OCI-LY1 (cell line): ENCODE measurements at regions not wholly inside any gene's neighbourhood (a gene's known extent, or its start where the extent isn't known, plus 50 kb on each side); places are given as distances from the start of the nearest gene placed in this dataset.

Source experiments
- H2AFZ ChIP-seq: fragments of 200-600 bp; sonication (generic), shearing (Covaris generic); 2 replicates; pipeline ENCODE4 v1.6.0; 2014; ENCODE audit warnings: antibody characterized with exemption, mild to moderate bottlenecking, low read length
- H3F3A ChIP-seq: fragments of 200-600 bp; sonication (generic), shearing (Covaris generic); 2 replicates; pipeline ENCODE4 v1.6.0; 2014; ENCODE audit warnings: mild to moderate bottlenecking, antibody characterized with exemption, low read length, moderate library complexity; ENCODE audit not compliant: insufficient read depth
- H3K27ac ChIP-seq: fragments of 200-600 bp; sonication (generic); 2 replicates; pipeline ENCODE4 v1.5.1; 2014; ENCODE audit warnings: low read length, mixed run types, mild to moderate bottlenecking, low read depth; ENCODE audit not compliant: poor library complexity, severe bottlenecking
- H3K27me3 ChIP-seq: fragments of 200-600 bp; sonication (generic); 2 replicates; pipeline ENCODE4 v1.6.0; 2014; ENCODE audit warnings: antibody characterized with exemption, mild to moderate bottlenecking, low read length, moderate library complexity; ENCODE audit not compliant: insufficient read depth
- H3K36me3 ChIP-seq: fragments of 200-600 bp; sonication (generic); 2 replicates; pipeline ENCODE4 v1.6.1; 2014; ENCODE audit warnings: mild to moderate bottlenecking, antibody characterized with exemption, low read length, moderate library complexity, mixed read lengths; ENCODE audit not compliant: insufficient read depth
- H3K4me1 ChIP-seq: fragments of 200-600 bp; sonication (generic); 2 replicates; pipeline ENCODE4 v1.5.1; 2014; ENCODE audit warnings: mild to moderate bottlenecking, low read length, moderate library complexity; ENCODE audit not compliant: insufficient read depth, severe bottlenecking
- H3K4me2 ChIP-seq: fragments of 200-600 bp; sonication (generic), shearing (Covaris generic); 2 replicates; pipeline ENCODE4 v1.6.1; 2014; ENCODE audit warnings: low read length
- H3K4me3 ChIP-seq: fragments of 200-600 bp; sonication (generic); 2 replicates; pipeline ENCODE4 v1.5.1; 2014; ENCODE audit warnings: low read length, low read depth, mild to moderate bottlenecking, mixed read lengths; ENCODE audit not compliant: poor library complexity, severe bottlenecking
- H3K79me2 ChIP-seq: fragments of 200-600 bp; shearing (Covaris generic); 2 replicates; pipeline ENCODE4 v1.6.1; 2016; ENCODE audit warnings: mixed run types, low read length, mixed read lengths; ENCODE audit not compliant: insufficient read depth
- H3K9ac ChIP-seq: fragments of 200-600 bp; sonication (generic), shearing (Covaris generic); 2 replicates; pipeline ENCODE4 v1.6.1; 2014; ENCODE audit warnings: mild to moderate bottlenecking, low read length, mixed read lengths
- H3K9me2 ChIP-seq: fragments of 200-600 bp; sonication (generic), shearing (Covaris generic); 2 replicates; pipeline ENCODE4 v1.6.1; 2014; ENCODE audit warnings: low read depth, mild to moderate bottlenecking, low read length, mixed read lengths
- H3K9me3 ChIP-seq: fragments of 200-600 bp; shearing (Covaris generic); 2 replicates; pipeline ENCODE4 v1.6.1; 2014; ENCODE audit warnings: low read length, mixed read lengths
- H4K20me1 ChIP-seq: fragments of 200-600 bp; sonication (generic), shearing (Covaris generic); 2 replicates; pipeline ENCODE4 v1.6.0; 2016; ENCODE audit warnings: mild to moderate bottlenecking, low read length; ENCODE audit not compliant: insufficient read depth
- EZH2 ChIP-seq: fragments of 200-600 bp; sonication (generic), shearing (Covaris generic); IDR thresholded peaks from 2 replicates; pipeline ENCODE4 v1.8.0; 2017; ENCODE audit warnings: borderline replicate concordance, mixed run types, mild to moderate bottlenecking, antibody characterized with exemption, low read length, moderate library complexity, mixed read lengths
- TF ChIP-seq, protein P1 (sequence below): fragments of 200-600 bp; sonication (generic), shearing (Covaris generic); IDR thresholded peaks from 2 replicates; pipeline ENCODE4 v1.5.1; 2017; ENCODE audit warnings: mild to moderate bottlenecking, antibody characterized with exemption, low read length, moderate library complexity, mixed read lengths

DNA sequence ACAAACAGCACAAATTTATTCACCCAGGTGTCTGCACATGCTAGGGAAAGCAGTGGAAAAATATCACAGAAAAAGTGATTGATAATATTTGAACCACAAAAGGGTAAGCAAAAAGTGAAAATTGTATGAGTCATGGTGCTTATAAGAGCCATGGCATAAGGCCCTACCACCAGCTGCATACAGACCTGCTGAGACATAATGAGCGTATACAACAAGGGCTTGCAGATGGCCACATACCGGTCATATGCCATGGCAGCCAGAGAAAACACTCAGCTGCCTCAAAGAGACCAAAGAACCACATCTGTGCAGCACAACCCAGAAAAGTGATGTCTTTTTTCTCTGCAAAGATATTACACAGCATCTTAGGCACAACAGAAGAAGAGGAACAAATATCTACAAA, 71.4 kb upstream of the OR9G4 start:
- TF ChIP-seq, protein P1, sequence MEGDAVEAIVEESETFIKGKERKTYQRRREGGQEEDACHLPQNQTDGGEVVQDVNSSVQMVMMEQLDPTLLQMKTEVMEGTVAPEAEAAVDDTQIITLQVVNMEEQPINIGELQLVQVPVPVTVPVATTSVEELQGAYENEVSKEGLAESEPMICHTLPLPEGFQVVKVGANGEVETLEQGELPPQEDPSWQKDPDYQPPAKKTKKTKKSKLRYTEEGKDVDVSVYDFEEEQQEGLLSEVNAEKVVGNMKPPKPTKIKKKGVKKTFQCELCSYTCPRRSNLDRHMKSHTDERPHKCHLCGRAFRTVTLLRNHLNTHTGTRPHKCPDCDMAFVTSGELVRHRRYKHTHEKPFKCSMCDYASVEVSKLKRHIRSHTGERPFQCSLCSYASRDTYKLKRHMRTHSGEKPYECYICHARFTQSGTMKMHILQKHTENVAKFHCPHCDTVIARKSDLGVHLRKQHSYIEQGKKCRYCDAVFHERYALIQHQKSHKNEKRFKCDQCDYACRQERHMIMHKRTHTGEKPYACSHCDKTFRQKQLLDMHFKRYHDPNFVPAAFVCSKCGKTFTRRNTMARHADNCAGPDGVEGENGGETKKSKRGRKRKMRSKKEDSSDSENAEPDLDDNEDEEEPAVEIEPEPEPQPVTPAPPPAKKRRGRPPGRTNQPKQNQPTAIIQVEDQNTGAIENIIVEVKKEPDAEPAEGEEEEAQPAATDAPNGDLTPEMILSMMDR = no peak
- TF ChIP-seq EZH2 = no peak
- Histone ChIP-seq H3K9ac (no peak overlapping the region), H3K9me3 (no peaks in the 10 kb centered on the region), H3K27me3 (no peaks in the 10 kb centered on the region), H2AFZ (no peak overlapping the region), H4K20me1 (no peaks in the 10 kb centered on the region), H3K4me2 (no peak overlapping the region), H3K27ac (no peak overlapping the region), H3K9me2 (no peaks in the 10 kb centered on the region), H3K36me3 (no peaks in the 10 kb centered on the region), H3F3A (no peaks in the 10 kb centered on the region), H3K79me2 (no peaks in the 10 kb centered on the region), H3K4me3 (no peak overlapping the region), H3K4me1 (no peaks in the 10 kb centered on the region)

DNA sequence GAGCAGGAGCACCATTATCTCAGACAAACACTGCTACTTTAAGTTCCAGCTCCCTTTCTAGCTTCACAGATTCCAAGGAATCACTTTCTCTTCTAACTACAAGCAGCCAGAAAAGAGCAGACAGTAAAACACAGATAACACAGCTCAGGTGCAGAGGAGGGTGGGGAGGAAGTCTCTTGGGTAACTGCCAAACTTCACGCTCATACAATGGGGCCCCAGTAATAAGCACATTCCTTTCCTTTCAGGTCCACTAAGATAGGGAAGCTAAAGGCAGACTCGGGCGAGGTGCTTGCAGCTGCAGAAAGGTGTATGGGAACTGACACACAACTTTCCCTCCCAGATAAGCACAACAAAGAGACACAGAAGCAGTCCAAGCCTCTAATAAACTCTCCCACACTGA, 69.2 kb upstream of the OR9G4 start:
- no peak overlapping the region for H3K4me3 ChIP-seq
- H3K9me2 ChIP-seq = no peaks in the 10 kb centered on the region
- no peak overlapping the region for H2AFZ ChIP-seq
- H3K27ac ChIP-seq = no peak overlapping the region
- H3K4me1 ChIP-seq = no peaks in the 10 kb centered on the region
- no peaks in the 10 kb centered on the region for H3K79me2 ChIP-seq
- H3K27me3 ChIP-seq = no peaks in the 10 kb centered on the region
- no peak overlapping the region for H3K4me2 ChIP-seq
- H3F3A ChIP-seq = no peaks in the 10 kb centered on the region
- H3K9me3 ChIP-seq = no peaks in the 10 kb centered on the region
- TF ChIP-seq EZH2 = no peak
- TF ChIP-seq, protein P1 = no peak
- H3K9ac ChIP-seq = no peak overlapping the region
- no peaks in the 10 kb centered on the region for H4K20me1 ChIP-seq
- H3K36me3 ChIP-seq = no peaks in the 10 kb centered on the region

DNA sequence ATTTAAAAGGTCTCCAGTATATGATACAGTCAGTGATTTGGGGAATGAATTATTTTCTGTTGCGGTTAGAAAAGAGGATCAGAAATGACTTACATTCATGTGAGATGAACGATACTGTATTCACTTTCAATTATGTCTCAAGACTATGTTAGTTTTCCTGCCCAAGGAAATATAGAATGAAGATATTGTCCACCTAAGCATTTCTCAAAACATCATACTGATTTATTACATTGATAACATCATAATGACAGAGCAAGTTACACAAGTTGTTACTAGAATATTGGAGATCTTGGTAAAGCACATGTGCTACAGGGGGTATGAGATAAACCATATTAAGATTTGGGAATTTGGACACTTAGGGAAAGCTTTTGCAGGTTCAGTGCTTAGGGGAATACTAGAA, 67.8 kb upstream of the OR9G4 start:
- no peak overlapping the region for H3K4me3 ChIP-seq
- H3K9me2 ChIP-seq = no peaks in the 10 kb centered on the region
- H3K27me3 ChIP-seq = no peaks in the 10 kb centered on the region
- TF ChIP-seq, protein P1 = no peak
- TF ChIP-seq EZH2 = no peak
- H3K4me1 ChIP-seq = no peaks in the 10 kb centered on the region
- no peaks in the 10 kb centered on the region for H3F3A ChIP-seq
- H3K9ac ChIP-seq = no peak overlapping the region
- H3K4me2 ChIP-seq = no peak overlapping the region
- H2AFZ ChIP-seq = no peak overlapping the region
- H4K20me1 ChIP-seq = no peaks in the 10 kb centered on the region
- H3K9me3 ChIP-seq = no peaks in the 10 kb centered on the region
- no peak overlapping the region for H3K27ac ChIP-seq
- no peaks in the 10 kb centered on the region for H3K79me2 ChIP-seq
- no peaks in the 10 kb centered on the region for H3K36me3 ChIP-seq
